Liver (tissue), 8 donors: ENCODE measurements at regions not wholly inside any gene's neighbourhood (a gene's known extent, or its start where the extent isn't known, plus 50 kb on each side); places are given as distances from the start of the nearest gene placed in this dataset.

Source experiments
- DNase-seq: peaks from one replicate; pipeline ENCODE4 v3.0.0-alpha.2; 2017; ENCODE audit warnings: low spot score
- H3K27ac ChIP-seq, 2 donors: one replicate each; pipeline ENCODE4 v1.7.0; 2013; ENCODE audit warnings: inconsistent platforms in 2 of 2, low read length in 2 of 2, control low read depth in 1 of 2, low read depth in 1 of 2, mild to moderate bottlenecking in 1 of 2
- H3K27me3 ChIP-seq, 4 donors: one replicate each; pipeline versions ENCODE4 v1.6.1 to v1.7.0; 2013; ENCODE audit warnings: low read length in 3 of 4, inconsistent platforms in 1 of 4, mild to moderate bottlenecking in 1 of 4, moderate library complexity in 1 of 4; ENCODE audit not compliant: control insufficient read depth in 4 of 4, insufficient read depth in 4 of 4
- H3K36me3 ChIP-seq, 4 donors: one replicate each; pipeline versions ENCODE4 v1.6.1 to v1.7.0; 2013; ENCODE audit warnings: low read length in 3 of 4, mild to moderate bottlenecking in 3 of 4, low read depth in 1 of 4, moderate library complexity in 1 of 4; ENCODE audit not compliant: control insufficient read depth in 4 of 4, insufficient read depth in 3 of 4
- H3K4me1 ChIP-seq, 4 donors: one replicate each; pipeline versions ENCODE4 v1.6.1 to v1.7.0; 2013; ENCODE audit warnings: low read length in 3 of 4, mild to moderate bottlenecking in 3 of 4, moderate library complexity in 1 of 4; ENCODE audit not compliant: control insufficient read depth in 4 of 4, insufficient read depth in 4 of 4
- H3K4me3 ChIP-seq, 3 donors: one replicate each; pipeline versions ENCODE4 v1.6.1 to v1.7.0; 2013; ENCODE audit warnings: low read length in 3 of 3, control low read depth in 1 of 3, low read depth in 1 of 3, mild to moderate bottlenecking in 1 of 3
- H3K9ac ChIP-seq, 2 donors: one replicate each; pipeline ENCODE4 v1.7.0; 2013; ENCODE audit warnings: low read length in 2 of 2, mild to moderate bottlenecking in 2 of 2, moderate library complexity in 2 of 2, control low read depth in 1 of 2, low read depth in 1 of 2
- H3K9me3 ChIP-seq, 4 donors: one replicate each; pipeline versions ENCODE4 v1.6.1 to v1.7.0; 2013; ENCODE audit warnings: low read length in 3 of 4; ENCODE audit not compliant: control insufficient read depth in 4 of 4
- EGR1 ChIP-seq, 2 donors: IDR thresholded peaks; 2 replicates each; pipeline ENCODE4 v1.6.1; 2016 to 2018; ENCODE audit warnings: antibody characterized with exemption in 2 of 2, low read depth in 2 of 2
- FOXA1 ChIP-seq: IDR thresholded peaks from 2 replicates; pipeline ENCODE4 v1.6.1; 2016; ENCODE audit warnings: antibody characterized with exemption
- GABPA ChIP-seq, 2 donors: IDR thresholded peaks in 1 of 2; conservative IDR thresholded peaks in 1 of 2; 2 replicates each; pipeline ENCODE4 v1.6.1; 2016; ENCODE audit warnings: antibody characterized with exemption in 2 of 2, mild to moderate bottlenecking in 1 of 2, moderate library complexity in 1 of 2
- HNF4A ChIP-seq, 2 donors: conservative IDR thresholded peaks; 2 replicates each; pipeline ENCODE4 v1.6.1; 2016; ENCODE audit warnings: antibody characterized with exemption in 2 of 2, mild to moderate bottlenecking in 2 of 2
- HNF4G ChIP-seq: IDR thresholded peaks from 2 replicates; pipeline ENCODE4 v1.6.1; 2016; ENCODE audit warnings: antibody characterized with exemption
- JUND ChIP-seq, 2 donors: IDR thresholded peaks; 2 replicates each; pipeline ENCODE4 v1.6.1; 2016; ENCODE audit warnings: antibody characterized with exemption in 2 of 2
- NR2F2 ChIP-seq: IDR thresholded peaks from 2 replicates; pipeline ENCODE4 v1.6.1; 2016; ENCODE audit warnings: antibody characterized with exemption
- RAD21 ChIP-seq, 2 donors: IDR thresholded peaks; 2 replicates each; pipeline ENCODE4 v1.6.1; 2016; ENCODE audit warnings: antibody characterized with exemption in 2 of 2, mild to moderate bottlenecking in 2 of 2
- RXRA ChIP-seq, 2 donors: IDR thresholded peaks; 2 replicates each; pipeline ENCODE4 v1.6.1; 2017 to 2018; ENCODE audit warnings: antibody characterized with exemption in 2 of 2, mild to moderate bottlenecking in 1 of 2
- SP1 ChIP-seq: IDR thresholded peaks from 2 replicates; pipeline ENCODE4 v1.6.1; 2018; ENCODE audit warnings: antibody characterized with exemption, mild to moderate bottlenecking
- TAF1 ChIP-seq: conservative IDR thresholded peaks from 2 replicates; pipeline ENCODE4 v1.6.1; 2016; ENCODE audit warnings: antibody characterized with exemption, mild to moderate bottlenecking
- YY1 ChIP-seq: IDR thresholded peaks from 2 replicates; pipeline ENCODE4 v1.6.1; 2016; ENCODE audit warnings: antibody characterized with exemption, mild to moderate bottlenecking
- WGBS: extraction: QIAGEN DNeasy Blood & Tissue Kit; methylation state at CpG from one replicate; pipeline ENCODE4 v1.1.7; 2013; 5-methylcytosine and 5-hydroxymethylcytosine counted together
- TF ChIP-seq, protein P1 (sequence below): IDR thresholded peaks from 2 replicates; pipeline ENCODE4 v1.6.1; 2016; ENCODE audit warnings: antibody characterized with exemption
- TF ChIP-seq, protein P2 (sequence below): IDR thresholded peaks from 2 replicates; pipeline ENCODE4 v1.6.1; 2016; ENCODE audit warnings: antibody characterized with exemption, mild to moderate bottlenecking
- TF ChIP-seq, protein P3 (sequence below): fragments of 150-350 bp; IDR thresholded peaks from 2 replicates; pipeline ENCODE4 v1.5.1; 2017; ENCODE audit warnings: improper control_type of control experiment, low read depth, low read length; ENCODE audit not compliant: missing input control
- TF ChIP-seq, protein P4 (sequence below): IDR thresholded peaks from 2 replicates; pipeline ENCODE4 v1.6.1; 2016; ENCODE audit warnings: antibody characterized with exemption
- donor health status: healthy.
- donor health status: healthy.
- donor health status: healthy.
- donor health status: healthy.
- donor health status: healthy.

DNA sequence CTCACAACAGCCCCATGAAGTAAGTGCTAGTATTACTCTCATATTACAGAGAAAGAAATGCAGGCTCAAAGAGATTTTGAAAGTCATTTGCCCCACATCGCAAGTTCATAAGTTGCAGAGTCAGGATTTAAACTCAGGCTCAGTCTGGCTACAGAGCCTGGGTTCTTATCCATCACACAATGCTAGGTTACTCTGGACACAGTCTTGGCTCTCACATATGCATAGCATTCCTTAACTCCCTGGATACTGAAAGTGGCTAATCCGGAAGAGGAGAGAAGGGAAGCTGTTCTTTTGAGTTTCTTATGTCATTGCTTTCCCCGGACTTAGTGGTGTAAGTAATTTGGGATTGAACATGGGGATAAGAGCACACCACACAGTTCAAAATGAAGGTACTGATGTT, 357.4 kb upstream of the PLXNA2 start:
- Histone ChIP-seq H3K9me3 (no peaks in the 10 kb centered on the region), H3K4me3 (no peak overlapping the region), H3K9ac (no peak overlapping the region), H3K27me3 (no peaks in the 10 kb centered on the region), H3K36me3 (no peaks in the 10 kb centered on the region), H3K27ac (no peak overlapping the region), H3K4me1 (no peaks in the 10 kb centered on the region)
- WGBS = 79% methylated on average over 3 of the region's 3 CpGs
- TF ChIP-seq RXRA (IDR thresholded peaks at IDR 0.05) (no peak), RAD21 (IDR thresholded peaks at IDR 0.05) (no peak), GABPA (IDR thresholded peaks at IDR 0.05 in 1 of 2, conservative IDR thresholded peaks at IDR 0.05 in 1 of 2) (no peak), HNF4A (conservative IDR thresholded peaks at IDR 0.05) (no peak), SP1 (no peak), TAF1 (no peak)
- TF ChIP-seq, protein P1, sequence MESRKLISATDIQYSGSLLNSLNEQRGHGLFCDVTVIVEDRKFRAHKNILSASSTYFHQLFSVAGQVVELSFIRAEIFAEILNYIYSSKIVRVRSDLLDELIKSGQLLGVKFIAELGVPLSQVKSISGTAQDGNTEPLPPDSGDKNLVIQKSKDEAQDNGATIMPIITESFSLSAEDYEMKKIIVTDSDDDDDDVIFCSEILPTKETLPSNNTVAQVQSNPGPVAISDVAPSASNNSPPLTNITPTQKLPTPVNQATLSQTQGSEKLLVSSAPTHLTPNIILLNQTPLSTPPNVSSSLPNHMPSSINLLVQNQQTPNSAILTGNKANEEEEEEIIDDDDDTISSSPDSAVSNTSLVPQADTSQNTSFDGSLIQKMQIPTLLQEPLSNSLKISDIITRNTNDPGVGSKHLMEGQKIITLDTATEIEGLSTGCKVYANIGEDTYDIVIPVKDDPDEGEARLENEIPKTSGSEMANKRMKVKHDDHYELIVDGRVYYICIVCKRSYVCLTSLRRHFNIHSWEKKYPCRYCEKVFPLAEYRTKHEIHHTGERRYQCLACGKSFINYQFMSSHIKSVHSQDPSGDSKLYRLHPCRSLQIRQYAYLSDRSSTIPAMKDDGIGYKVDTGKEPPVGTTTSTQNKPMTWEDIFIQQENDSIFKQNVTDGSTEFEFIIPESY = no peak
- DNase-seq = no peak

DNA sequence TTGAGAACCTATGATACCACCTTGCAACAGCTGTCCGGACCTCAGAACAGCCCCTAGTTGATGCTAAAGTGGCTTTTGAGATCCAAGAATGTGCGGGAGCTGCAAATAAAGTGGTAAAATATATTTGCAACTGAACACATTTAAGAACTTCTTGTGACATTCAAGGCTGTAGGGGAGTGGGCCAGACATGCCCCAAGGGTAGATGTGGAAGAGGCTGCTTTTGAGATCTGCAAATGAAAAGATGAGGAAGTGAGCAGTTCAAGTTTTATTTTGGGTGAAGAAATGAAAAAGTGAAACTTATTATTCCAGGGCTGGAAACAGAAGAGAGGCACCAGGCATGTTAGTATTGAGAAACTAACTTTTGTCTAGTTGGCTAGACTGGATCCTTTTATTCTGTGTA, 359.5 kb upstream of the PLXNA2 start:
- DNase-seq = no peak
- no peak overlapping the region for H3K4me3 ChIP-seq
- no peaks in the 10 kb centered on the region for H3K36me3 ChIP-seq
- H3K27me3 ChIP-seq = no peaks in the 10 kb centered on the region
- WGBS = 71% methylated on average over 2 of the region's 2 CpGs
- H3K9me3 ChIP-seq = no peaks in the 10 kb centered on the region
- TF ChIP-seq EGR1 (IDR thresholded peaks at IDR 0.05; ENCODE audit: low read depth in 2 of 2) (no peak), HNF4A (conservative IDR thresholded peaks at IDR 0.05) (no peak), YY1 (no peak), FOXA1 (no peak), JUND (IDR thresholded peaks at IDR 0.05) (no peak), GABPA (IDR thresholded peaks at IDR 0.05 in 1 of 2, conservative IDR thresholded peaks at IDR 0.05 in 1 of 2) (no peak), HNF4G (no peak), RAD21 (IDR thresholded peaks at IDR 0.05) (no peak), NR2F2 (no peak)
- TF ChIP-seq, protein P2, sequence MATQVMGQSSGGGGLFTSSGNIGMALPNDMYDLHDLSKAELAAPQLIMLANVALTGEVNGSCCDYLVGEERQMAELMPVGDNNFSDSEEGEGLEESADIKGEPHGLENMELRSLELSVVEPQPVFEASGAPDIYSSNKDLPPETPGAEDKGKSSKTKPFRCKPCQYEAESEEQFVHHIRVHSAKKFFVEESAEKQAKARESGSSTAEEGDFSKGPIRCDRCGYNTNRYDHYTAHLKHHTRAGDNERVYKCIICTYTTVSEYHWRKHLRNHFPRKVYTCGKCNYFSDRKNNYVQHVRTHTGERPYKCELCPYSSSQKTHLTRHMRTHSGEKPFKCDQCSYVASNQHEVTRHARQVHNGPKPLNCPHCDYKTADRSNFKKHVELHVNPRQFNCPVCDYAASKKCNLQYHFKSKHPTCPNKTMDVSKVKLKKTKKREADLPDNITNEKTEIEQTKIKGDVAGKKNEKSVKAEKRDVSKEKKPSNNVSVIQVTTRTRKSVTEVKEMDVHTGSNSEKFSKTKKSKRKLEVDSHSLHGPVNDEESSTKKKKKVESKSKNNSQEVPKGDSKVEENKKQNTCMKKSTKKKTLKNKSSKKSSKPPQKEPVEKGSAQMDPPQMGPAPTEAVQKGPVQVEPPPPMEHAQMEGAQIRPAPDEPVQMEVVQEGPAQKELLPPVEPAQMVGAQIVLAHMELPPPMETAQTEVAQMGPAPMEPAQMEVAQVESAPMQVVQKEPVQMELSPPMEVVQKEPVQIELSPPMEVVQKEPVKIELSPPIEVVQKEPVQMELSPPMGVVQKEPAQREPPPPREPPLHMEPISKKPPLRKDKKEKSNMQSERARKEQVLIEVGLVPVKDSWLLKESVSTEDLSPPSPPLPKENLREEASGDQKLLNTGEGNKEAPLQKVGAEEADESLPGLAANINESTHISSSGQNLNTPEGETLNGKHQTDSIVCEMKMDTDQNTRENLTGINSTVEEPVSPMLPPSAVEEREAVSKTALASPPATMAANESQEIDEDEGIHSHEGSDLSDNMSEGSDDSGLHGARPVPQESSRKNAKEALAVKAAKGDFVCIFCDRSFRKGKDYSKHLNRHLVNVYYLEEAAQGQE = no peak
- TF ChIP-seq, protein P3, sequence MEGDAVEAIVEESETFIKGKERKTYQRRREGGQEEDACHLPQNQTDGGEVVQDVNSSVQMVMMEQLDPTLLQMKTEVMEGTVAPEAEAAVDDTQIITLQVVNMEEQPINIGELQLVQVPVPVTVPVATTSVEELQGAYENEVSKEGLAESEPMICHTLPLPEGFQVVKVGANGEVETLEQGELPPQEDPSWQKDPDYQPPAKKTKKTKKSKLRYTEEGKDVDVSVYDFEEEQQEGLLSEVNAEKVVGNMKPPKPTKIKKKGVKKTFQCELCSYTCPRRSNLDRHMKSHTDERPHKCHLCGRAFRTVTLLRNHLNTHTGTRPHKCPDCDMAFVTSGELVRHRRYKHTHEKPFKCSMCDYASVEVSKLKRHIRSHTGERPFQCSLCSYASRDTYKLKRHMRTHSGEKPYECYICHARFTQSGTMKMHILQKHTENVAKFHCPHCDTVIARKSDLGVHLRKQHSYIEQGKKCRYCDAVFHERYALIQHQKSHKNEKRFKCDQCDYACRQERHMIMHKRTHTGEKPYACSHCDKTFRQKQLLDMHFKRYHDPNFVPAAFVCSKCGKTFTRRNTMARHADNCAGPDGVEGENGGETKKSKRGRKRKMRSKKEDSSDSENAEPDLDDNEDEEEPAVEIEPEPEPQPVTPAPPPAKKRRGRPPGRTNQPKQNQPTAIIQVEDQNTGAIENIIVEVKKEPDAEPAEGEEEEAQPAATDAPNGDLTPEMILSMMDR = no peak
- TF ChIP-seq, protein P4, sequence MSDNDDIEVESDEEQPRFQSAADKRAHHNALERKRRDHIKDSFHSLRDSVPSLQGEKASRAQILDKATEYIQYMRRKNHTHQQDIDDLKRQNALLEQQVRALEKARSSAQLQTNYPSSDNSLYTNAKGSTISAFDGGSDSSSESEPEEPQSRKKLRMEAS = no peak
- H3K27ac ChIP-seq = no peak overlapping the region
- H3K9ac ChIP-seq = no peak overlapping the region
- no peaks in the 10 kb centered on the region for H3K4me1 ChIP-seq
